GM12878 (cell line): ENCODE measurements at regions not wholly inside any gene's neighbourhood (a gene's known extent, or its start where the extent isn't known, plus 50 kb on each side); places are given as distances from the start of the nearest gene placed in this dataset.

Source experiments
- ATAC-seq: fragments of 200-7000 bp; cut with Tn5 transposase; 3 replicates; pipeline ENCODE4 v1.9.1; 2020; ENCODE audit warnings: mild to moderate bottlenecking, moderate library complexity
- BruUV-seq: library from RNA; stranded (reverse); fragments of 400-500 nt; replicated peaks from 2 replicates; lab custom pipeline; 2021; lab: Mats Ljungman, UMichigan
- CTCF ChIA-PET: fragments of 300-600 bp; sonication (Branson Sonifier 250); formaldehyde crosslinking; extraction: SDS; loops from one replicate; lab custom pipeline; 2021; ENCODE audit warnings: inconsistent platforms; lab: Yijun Ruan, JAX
- POLR2A ChIA-PET: fragments of 350-600 bp; formaldehyde crosslinking; extraction: SDS; loops from one replicate; lab custom pipeline; 2021; ENCODE audit warnings: inconsistent platforms; lab: Charles Lee
- RAD21 ChIA-PET: fragments of 300-600 bp; sonication (Branson Sonifier 250); formaldehyde crosslinking; loops from one replicate; lab custom pipeline; 2023; ENCODE audit warnings: antibody characterized with exemption; ENCODE audit not compliant: unreplicated experiment; lab: Charles Lee
- SMC1A ChIA-PET: fragments of 300-600 bp; sonication (Branson Sonifier 250); formaldehyde crosslinking; loops from one replicate; lab custom pipeline; 2023; ENCODE audit not compliant: unreplicated experiment, uncharacterized antibody; lab: Charles Lee
- DNase-seq: peaks from one replicate; pipeline ENCODE4 v3.0.0-alpha.2; 2011; ENCODE audit warnings: low read depth, low spot score
- FAIRE-seq: peaks from 3 replicates; lab custom pipeline; 2011; peaks lifted over from hg19 to GRCh38; lab: Jason Lieb, UNC
- H2AFZ ChIP-seq: 2 replicates; pipeline ENCODE4 v1.6.0; 2011; ENCODE audit warnings: low read depth, low read length, control low read depth; ENCODE audit not compliant: control insufficient read depth
- H3K27ac ChIP-seq: 2 replicates; pipeline ENCODE4 v1.5.1; 2011; ENCODE audit warnings: control low read depth; ENCODE audit not compliant: control insufficient read depth, insufficient read depth
- H3K27me3 ChIP-seq, 2 experiments: replicated peaks in 1 of 2; 2 replicates each; pipeline versions ENCODE4 v1.6.0 to v1.6.1; 2011; ENCODE audit warnings: low read length in 1 of 2; ENCODE audit not compliant: control insufficient read depth in 2 of 2, insufficient read depth in 2 of 2
- H3K36me3 ChIP-seq, 2 experiments: 2 replicates each; pipeline ENCODE4 v1.5.1; 2011; ENCODE audit warnings: low read length in 1 of 2; ENCODE audit not compliant: control insufficient read depth in 2 of 2, insufficient read depth in 2 of 2
- H3K4me1 ChIP-seq: 2 replicates; pipeline ENCODE4 v1.6.1; 2011; ENCODE audit warnings: mild to moderate bottlenecking, low read length, moderate library complexity, mixed read lengths; ENCODE audit not compliant: control insufficient read depth, insufficient read depth
- H3K4me2 ChIP-seq: 2 replicates; pipeline ENCODE4 v1.6.0; 2011; ENCODE audit warnings: control low read depth; ENCODE audit not compliant: control insufficient read depth, insufficient read depth
- H3K4me3 ChIP-seq: fragments of 200-600 bp; sonication (generic); 2 replicates; pipeline ENCODE4 v1.5.1; 2016
- H3K79me2 ChIP-seq: 2 replicates; pipeline ENCODE4 v1.6.0; 2011; ENCODE audit warnings: low read length; ENCODE audit not compliant: control insufficient read depth, insufficient read depth
- H3K9ac ChIP-seq: 2 replicates; pipeline ENCODE4 v1.8.0; 2011; ENCODE audit warnings: low read length, control low read depth, mixed read lengths; ENCODE audit not compliant: control insufficient read depth, insufficient read depth
- H3K9me3 ChIP-seq: replicated peaks from 3 replicates; pipeline ENCODE4 v1.5.1; 2011; ENCODE audit warnings: mild to moderate bottlenecking, low read length; ENCODE audit not compliant: control insufficient read depth, insufficient read depth
- H4K20me1 ChIP-seq: 2 replicates; pipeline ENCODE4 v1.6.0; 2011; ENCODE audit not compliant: control insufficient read depth, insufficient read depth
- ATF7 ChIP-seq: fragments of 450-650 bp; IDR thresholded peaks from 2 replicates; pipeline ENCODE4 v1.6.1; 2016; ENCODE audit warnings: low read depth, mild to moderate bottlenecking
- BCL11A ChIP-seq: IDR thresholded peaks from 2 replicates; pipeline ENCODE4 v1.6.1; 2011; ENCODE audit warnings: low read depth, low read length
- BCLAF1 ChIP-seq: fragments of 450-650 bp; IDR thresholded peaks from 2 replicates; pipeline ENCODE4 v1.6.1; 2017; ENCODE audit warnings: antibody characterized with exemption, mild to moderate bottlenecking, moderate library complexity
- CBFB ChIP-seq: IDR thresholded peaks from 2 replicates; pipeline ENCODE4 v1.6.1; 2016; ENCODE audit warnings: antibody characterized with exemption, low read depth
- E4F1 ChIP-seq: fragments of 450-650 bp; IDR thresholded peaks from 2 replicates; pipeline ENCODE4 v1.6.1; 2018; ENCODE audit warnings: borderline replicate concordance, mild to moderate bottlenecking; ENCODE audit not compliant: partially characterized antibody
- LARP7 ChIP-seq: fragments of 450-650 bp; IDR thresholded peaks from 2 replicates; pipeline ENCODE4 v1.6.1; 2017; ENCODE audit warnings: mild to moderate bottlenecking
- MEF2B ChIP-seq: fragments of 450-650 bp; IDR thresholded peaks from 2 replicates; pipeline ENCODE4 v1.6.1; 2018; ENCODE audit warnings: mild to moderate bottlenecking, moderate library complexity; ENCODE audit not compliant: partially characterized antibody, poor library complexity, severe bottlenecking
- POLR2AphosphoS5 ChIP-seq: IDR thresholded peaks from 2 replicates; pipeline ENCODE4 v1.6.1; 2011; ENCODE audit warnings: mild to moderate bottlenecking, low read length, inconsistent platforms
- RB1 ChIP-seq: fragments of 450-650 bp; formaldehyde crosslinking; IDR thresholded peaks from 2 replicates; pipeline ENCODE4 v1.6.1; 2017; ENCODE audit warnings: mild to moderate bottlenecking, borderline replicate concordance
- STAT1 ChIP-seq: fragments of 450-650 bp; conservative IDR thresholded peaks from 2 replicates; pipeline ENCODE4 v1.6.1; 2014; ENCODE audit warnings: antibody characterized with exemption, mild to moderate bottlenecking
- SUPT20H ChIP-seq: IDR thresholded peaks from 2 replicates; pipeline ENCODE4 v1.6.1; 2011; ENCODE audit warnings: low read depth, mild to moderate bottlenecking, low read length, moderate library complexity, borderline replicate concordance; ENCODE audit not compliant: control insufficient read depth
- YBX1 ChIP-seq: fragments of 450-650 bp; IDR thresholded peaks from 2 replicates; pipeline ENCODE4 v1.6.1; 2016; ENCODE audit warnings: antibody characterized with exemption
- ZNF274 ChIP-seq: IDR thresholded peaks from one replicate; pipeline ENCODE4 v1.8.0; 2011; ENCODE audit not compliant: insufficient read length, insufficient read depth
- ZZZ3 ChIP-seq: IDR thresholded peaks from 2 replicates; pipeline ENCODE4 v1.6.1; 2011; ENCODE audit warnings: low read depth; ENCODE audit not compliant: control insufficient read depth, insufficient read length
- WGBS: methylation state at CpG from one replicate; pipeline ENCODE4 v1.1.6; 2016; ENCODE audit warnings: low lambda C conversion rate; ENCODE audit not compliant: insufficient replicate concordance, insufficient coverage; ENCODE audit errors: missing lambda C conversion rate; 5-methylcytosine and 5-hydroxymethylcytosine counted together
- in situ Hi-C: fragments of 300-500 bp; cut with MboI; formaldehyde crosslinking; loops from 9 replicates; pipeline ENCODE4 v1.14.3; 2018; ENCODE audit warnings: mixed read lengths
- intact Hi-C: fragments of 100-400 bp; cut with micrococcal nuclease; formaldehyde crosslinking; loops from one replicate; pipeline ENCODE4 v1.14.2; 2022; ENCODE audit not compliant: unreplicated experiment
- TF ChIP-seq, protein P1 (sequence below): fragments of 450-650 bp; conservative IDR thresholded peaks from 2 replicates; pipeline ENCODE4 v1.6.1; 2017; ENCODE audit warnings: mild to moderate bottlenecking, moderate library complexity

DNA sequence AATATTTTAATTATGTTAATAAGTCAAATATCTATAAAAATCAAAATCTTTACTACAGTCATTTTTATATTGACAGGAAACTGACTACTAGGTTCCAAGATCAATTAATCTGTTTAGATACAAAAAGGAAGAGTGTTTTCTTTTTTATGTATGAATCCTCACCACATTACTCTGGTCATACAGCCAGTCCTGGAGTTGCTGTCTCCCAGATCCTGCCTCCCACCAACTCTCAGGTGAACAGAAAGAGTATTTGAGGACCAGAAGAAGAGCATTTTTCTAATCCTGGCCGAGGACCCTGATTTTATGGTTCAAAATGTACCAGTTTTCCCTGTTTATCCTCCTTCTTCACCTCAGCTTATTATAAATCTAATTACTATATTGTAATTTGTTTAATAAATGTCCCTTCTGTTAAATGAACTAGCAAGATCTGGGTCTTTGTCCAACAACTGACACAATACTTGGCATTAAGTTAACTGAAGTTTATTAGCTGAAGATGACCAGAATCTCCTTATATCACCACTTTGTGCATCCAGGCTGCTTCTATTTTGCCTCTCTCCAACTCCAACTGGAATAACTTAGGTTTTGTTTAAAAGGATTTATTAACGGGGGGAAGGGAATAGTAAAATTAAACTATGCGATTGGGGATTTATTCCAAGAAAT, 224.4 kb upstream of the PCDH7 start:
- Histone ChIP-seq H3K4me3 (no peak overlapping the region), H3K9ac (no peak overlapping the region), H3K4me1 (no peaks in the 10 kb centered on the region), H3K27me3 (no peaks in the 10 kb centered on the region), H3K79me2 (no peaks in the 10 kb centered on the region), H2AFZ (no peak overlapping the region), H3K4me2 (no peak overlapping the region), H3K36me3 (no peaks in the 10 kb centered on the region), H3K27ac (no peak overlapping the region), H4K20me1 (no peaks in the 10 kb centered on the region), H3K9me3 (no peaks in the 10 kb centered on the region)
- intact Hi-C loops = no loop called here
- no TSS peak for BruUV-seq
- no peak for FAIRE-seq
- 38% methylated on average over 3 of the region's 3 CpGs for WGBS
- CTCF ChIA-PET = interaction anchor here (1.5 kb wide), 1 partner anchor 27 kb away, joined by 3 read pairs; no protein-coding TSS in a partner anchor
- RAD21 ChIA-PET = no interaction called here
- TF ChIP-seq POLR2AphosphoS5 (no peak), SUPT20H (no peak), BCLAF1 (no peak), MEF2B (no peak), YBX1 (no peak), BCL11A (no peak), CBFB (no peak), ATF7 (no peak), ZNF274 (no peak), STAT1 (no peak), E4F1 (no peak), LARP7 (no peak), ZZZ3 (no peak), RB1 (no peak)
- TF ChIP-seq, protein P1, sequence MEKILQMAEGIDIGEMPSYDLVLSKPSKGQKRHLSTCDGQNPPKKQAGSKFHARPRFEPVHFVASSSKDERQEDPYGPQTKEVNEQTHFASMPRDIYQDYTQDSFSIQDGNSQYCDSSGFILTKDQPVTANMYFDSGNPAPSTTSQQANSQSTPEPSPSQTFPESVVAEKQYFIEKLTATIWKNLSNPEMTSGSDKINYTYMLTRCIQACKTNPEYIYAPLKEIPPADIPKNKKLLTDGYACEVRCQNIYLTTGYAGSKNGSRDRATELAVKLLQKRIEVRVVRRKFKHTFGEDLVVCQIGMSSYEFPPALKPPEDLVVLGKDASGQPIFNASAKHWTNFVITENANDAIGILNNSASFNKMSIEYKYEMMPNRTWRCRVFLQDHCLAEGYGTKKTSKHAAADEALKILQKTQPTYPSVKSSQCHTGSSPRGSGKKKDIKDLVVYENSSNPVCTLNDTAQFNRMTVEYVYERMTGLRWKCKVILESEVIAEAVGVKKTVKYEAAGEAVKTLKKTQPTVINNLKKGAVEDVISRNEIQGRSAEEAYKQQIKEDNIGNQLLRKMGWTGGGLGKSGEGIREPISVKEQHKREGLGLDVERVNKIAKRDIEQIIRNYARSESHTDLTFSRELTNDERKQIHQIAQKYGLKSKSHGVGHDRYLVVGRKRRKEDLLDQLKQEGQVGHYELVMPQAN = no peak
- POLR2A ChIA-PET = no interaction called here
- DNase-seq = no peak
- SMC1A ChIA-PET = no interaction called here
- in situ Hi-C loops = no loop called here
- no peak for ATAC-seq
